SK-N-SH (cell line): ENCODE measurements at regions not wholly inside any gene's neighbourhood (a gene's known extent, or its start where the extent isn't known, plus 50 kb on each side); places are given as distances from the start of the nearest gene placed in this dataset.

Source experiments
- CTCF ChIA-PET: fragments of 300-600, 350-600 bp; formaldehyde crosslinking; extraction: SDS; loops from one replicate; lab custom pipeline; 2021; lab: Yijun Ruan, JAX
- POLR2A ChIA-PET: fragments of 350-600 bp; sonication (Branson Sonifier 250); formaldehyde crosslinking; extraction: SDS; loops from one replicate; lab custom pipeline; 2020; ENCODE audit warnings: antibody characterized with exemption, inconsistent platforms; lab: Yijun Ruan, JAX
- DNase-seq: peaks from one replicate; pipeline ENCODE4 v3.0.0; 2012
- H2AFZ ChIP-seq: fragments of 200-600 bp; sonication (generic); 2 replicates; pipeline ENCODE4 v1.8.1; 2016; ENCODE audit warnings: antibody characterized with exemption, mild to moderate bottlenecking, low read depth
- H3F3A ChIP-seq: fragments of 200-600 bp; sonication (generic); replicated peaks from 2 replicates; pipeline ENCODE3; 2016; ENCODE audit warnings: antibody characterized with exemption, mild to moderate bottlenecking; ENCODE audit not compliant: insufficient read depth
- H3K27ac ChIP-seq, 2 experiments: fragments of 200-500 bp in 1 of 2; fragments of 200-600 bp in 1 of 2; sonication (Bioruptor generic) in 1 of 2; sonication (generic), shearing (Covaris generic) in 1 of 2; 2 replicates each; pipeline versions ENCODE4 v1.5.1 to v1.6.1; 2014 to 2016; ENCODE audit warnings: low read depth in 2 of 2, inconsistent platforms in 1 of 2, low read length in 1 of 2, mild to moderate bottlenecking in 1 of 2, mixed read lengths in 1 of 2
- H3K27me3 ChIP-seq: fragments of 200-600 bp; sonication (generic), shearing (Covaris generic); 2 replicates; pipeline ENCODE4 v1.6.1; 2016; ENCODE audit warnings: mixed run types; ENCODE audit not compliant: insufficient read depth
- H3K36me3 ChIP-seq, 2 experiments: fragments of 200-500 bp in 1 of 2; fragments of 200-600 bp in 1 of 2; sonication (Bioruptor generic) in 1 of 2; sonication (generic) in 1 of 2; replicated peaks in 1 of 2; 2 replicates each; pipeline versions ENCODE3 to v1.5.1; 2014 to 2016; ENCODE audit warnings: low read length in 1 of 2, mild to moderate bottlenecking in 1 of 2; ENCODE audit not compliant: insufficient read depth in 2 of 2, control insufficient read depth in 1 of 2
- H3K4me1 ChIP-seq, 2 experiments: fragments of 200-500 bp in 1 of 2; fragments of 200-600 bp in 1 of 2; sonication (Bioruptor generic) in 1 of 2; sonication (generic), shearing (Covaris generic) in 1 of 2; 2 replicates each; pipeline versions ENCODE4 v1.5.1 to v1.6.1; 2014 to 2016; ENCODE audit warnings: low read depth in 1 of 2, low read length in 1 of 2, mixed run types in 1 of 2; ENCODE audit not compliant: insufficient read depth in 2 of 2, control insufficient read depth in 1 of 2
- H3K4me2 ChIP-seq: fragments of 200-600 bp; sonication (generic), shearing (Covaris generic); 2 replicates; pipeline ENCODE4 v1.6.1; 2017; ENCODE audit warnings: mixed run types
- H3K4me3 ChIP-seq, 2 experiments: fragments of 200-500 bp in 1 of 2; fragments of 200-600 bp in 1 of 2; sonication (Bioruptor generic) in 1 of 2; sonication (generic), shearing (Covaris generic) in 1 of 2; 2 replicates each; pipeline versions ENCODE4 v1.5.1 to v1.8.1; 2014 to 2016; ENCODE audit warnings: low read depth in 2 of 2, inconsistent platforms in 1 of 2, low read length in 1 of 2, mild to moderate bottlenecking in 1 of 2, mixed read lengths in 1 of 2, moderate library complexity in 1 of 2
- H3K79me2 ChIP-seq: fragments of 200-600 bp; sonication (generic); 2 replicates; pipeline ENCODE4 v1.8.1; 2017; ENCODE audit warnings: mild to moderate bottlenecking; ENCODE audit not compliant: insufficient read depth
- H3K9ac ChIP-seq: fragments of 200-600 bp; sonication (generic); 2 replicates; pipeline ENCODE4 v1.6.1; 2017; ENCODE audit warnings: mixed run types
- H3K9me2 ChIP-seq: fragments of 200-600 bp; sonication (generic); 2 replicates; pipeline ENCODE4 v1.6.1; 2017; ENCODE audit warnings: mixed run types
- H3K9me3 ChIP-seq: fragments of 200-600 bp; sonication (generic); 2 replicates; pipeline ENCODE4 v1.6.1; 2017; ENCODE audit warnings: mixed run types, mild to moderate bottlenecking, moderate library complexity
- H4K20me1 ChIP-seq: fragments of 200-600 bp; sonication (generic); 2 replicates; pipeline ENCODE4 v1.6.1; 2017; ENCODE audit warnings: mild to moderate bottlenecking, mixed run types; ENCODE audit not compliant: insufficient read depth
- EZH2phosphoT487 ChIP-seq: fragments of 200-600 bp; sonication (generic); IDR thresholded peaks from 2 replicates; pipeline ENCODE4 v1.6.1; 2017; ENCODE audit warnings: low read depth, mixed run types, mild to moderate bottlenecking, antibody characterized with exemption, moderate library complexity, borderline replicate concordance
- FOSL2 ChIP-seq: IDR thresholded peaks from 2 replicates; pipeline ENCODE4 v1.4.0; 2012; ENCODE audit warnings: low read depth, mild to moderate bottlenecking, moderate library complexity, borderline replicate concordance
- JUND ChIP-seq: IDR thresholded peaks from 2 replicates; pipeline ENCODE4 v1.4.0; 2012
- MXI1 ChIP-seq: IDR thresholded peaks from 2 replicates; pipeline ENCODE4 v1.6.1; 2012; ENCODE audit warnings: mild to moderate bottlenecking, low read depth, low read length, improper control_type of control experiment
- NFIC ChIP-seq: IDR thresholded peaks from 2 replicates; pipeline ENCODE4 v1.4.0; 2012; ENCODE audit warnings: borderline replicate concordance
- NRF1 ChIP-seq: IDR thresholded peaks from 2 replicates; pipeline ENCODE4 v1.6.1; 2012; ENCODE audit warnings: low read depth, mild to moderate bottlenecking, low read length
- POLR2AphosphoS5 ChIP-seq: IDR thresholded peaks from 2 replicates; pipeline ENCODE4 v1.6.1; 2012; ENCODE audit warnings: low read depth, low read length
- RAD21 ChIP-seq: IDR thresholded peaks from 2 replicates; pipeline ENCODE4 v1.6.1; 2012; ENCODE audit warnings: mild to moderate bottlenecking, low read length
- RCOR1 ChIP-seq: fragments of 150-350 bp; IDR thresholded peaks from 2 replicates; pipeline ENCODE4 v1.6.1; 2017; ENCODE audit warnings: antibody characterized with exemption, low read length
- RFX5 ChIP-seq: IDR thresholded peaks from 2 replicates; pipeline ENCODE4 v1.6.1; 2012; ENCODE audit warnings: mild to moderate bottlenecking, improper control_type of control experiment, low read length
- TAF1 ChIP-seq: IDR thresholded peaks from 2 replicates; pipeline ENCODE4 v1.6.1; 2012; ENCODE audit warnings: low read depth, mild to moderate bottlenecking, low read length, moderate library complexity, borderline replicate concordance
- TCF12 ChIP-seq: IDR thresholded peaks from 2 replicates; pipeline ENCODE4 v1.4.0; 2012
- YY1 ChIP-seq: IDR thresholded peaks from 2 replicates; pipeline ENCODE4 v1.4.0; 2012; ENCODE audit warnings: low read depth, mild to moderate bottlenecking
- WGBS: methylation state at CpG from one replicate; pipeline ENCODE4 v1.1.6; 2017; ENCODE audit warnings: low lambda C conversion rate; 5-methylcytosine and 5-hydroxymethylcytosine counted together
- TF ChIP-seq, protein P1 (sequence below): fragments of 200-600 bp; sonication (generic); IDR thresholded peaks from 2 replicates; pipeline ENCODE4 v1.6.1; 2017; ENCODE audit warnings: antibody characterized with exemption, mild to moderate bottlenecking, moderate library complexity
- TF ChIP-seq, protein P2 (sequence below): IDR thresholded peaks from 2 replicates; pipeline ENCODE4 v1.4.0; 2012; ENCODE audit warnings: low read depth
- TF ChIP-seq, protein P3 (sequence below): fragments of 150-350 bp; IDR thresholded peaks from 2 replicates; pipeline ENCODE4 v1.6.1; 2017; ENCODE audit warnings: antibody characterized with exemption, low read length, low read depth, borderline replicate concordance
- TF ChIP-seq, protein P4 (sequence below): IDR thresholded peaks from 2 replicates; pipeline ENCODE4 v1.4.0; 2012; ENCODE audit warnings: low read depth, borderline replicate concordance
- TF ChIP-seq, protein P5 (sequence below): IDR thresholded peaks from 2 replicates; pipeline ENCODE4 v1.6.1; 2012; ENCODE audit warnings: mild to moderate bottlenecking, low read depth, low read length, moderate library complexity

DNA sequence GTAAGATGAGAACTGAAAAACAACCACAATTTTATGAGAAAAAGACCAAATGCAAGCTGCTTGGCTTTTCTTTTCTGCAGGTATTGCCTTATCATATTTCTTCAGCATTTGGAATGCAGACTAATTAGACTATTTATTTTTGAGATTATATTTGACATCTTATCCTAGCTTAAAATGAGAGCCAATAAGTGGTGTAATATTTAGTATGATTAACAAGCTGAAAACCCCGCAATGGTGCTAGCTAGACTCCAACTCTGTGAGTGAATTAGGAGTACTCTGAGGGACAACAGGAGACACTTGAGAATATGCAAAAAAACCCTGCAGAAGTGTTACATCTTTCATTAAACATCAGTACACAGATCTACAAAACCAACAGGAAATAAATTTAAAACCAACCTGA is 180.3 kb upstream of the MEOX2 start:
- H3K36me3 ChIP-seq = no peaks in the 10 kb centered on the region
- H3K4me2 ChIP-seq = no peak overlapping the region
- no peak for TF ChIP-seq TCF12
- no peak for TF ChIP-seq RFX5
- TF ChIP-seq, protein P1, sequence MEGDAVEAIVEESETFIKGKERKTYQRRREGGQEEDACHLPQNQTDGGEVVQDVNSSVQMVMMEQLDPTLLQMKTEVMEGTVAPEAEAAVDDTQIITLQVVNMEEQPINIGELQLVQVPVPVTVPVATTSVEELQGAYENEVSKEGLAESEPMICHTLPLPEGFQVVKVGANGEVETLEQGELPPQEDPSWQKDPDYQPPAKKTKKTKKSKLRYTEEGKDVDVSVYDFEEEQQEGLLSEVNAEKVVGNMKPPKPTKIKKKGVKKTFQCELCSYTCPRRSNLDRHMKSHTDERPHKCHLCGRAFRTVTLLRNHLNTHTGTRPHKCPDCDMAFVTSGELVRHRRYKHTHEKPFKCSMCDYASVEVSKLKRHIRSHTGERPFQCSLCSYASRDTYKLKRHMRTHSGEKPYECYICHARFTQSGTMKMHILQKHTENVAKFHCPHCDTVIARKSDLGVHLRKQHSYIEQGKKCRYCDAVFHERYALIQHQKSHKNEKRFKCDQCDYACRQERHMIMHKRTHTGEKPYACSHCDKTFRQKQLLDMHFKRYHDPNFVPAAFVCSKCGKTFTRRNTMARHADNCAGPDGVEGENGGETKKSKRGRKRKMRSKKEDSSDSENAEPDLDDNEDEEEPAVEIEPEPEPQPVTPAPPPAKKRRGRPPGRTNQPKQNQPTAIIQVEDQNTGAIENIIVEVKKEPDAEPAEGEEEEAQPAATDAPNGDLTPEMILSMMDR = no peak
- TF ChIP-seq JUND = no peak
- TF ChIP-seq, protein P2, sequence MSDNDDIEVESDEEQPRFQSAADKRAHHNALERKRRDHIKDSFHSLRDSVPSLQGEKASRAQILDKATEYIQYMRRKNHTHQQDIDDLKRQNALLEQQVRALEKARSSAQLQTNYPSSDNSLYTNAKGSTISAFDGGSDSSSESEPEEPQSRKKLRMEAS = no peak
- TF ChIP-seq, protein P3, sequence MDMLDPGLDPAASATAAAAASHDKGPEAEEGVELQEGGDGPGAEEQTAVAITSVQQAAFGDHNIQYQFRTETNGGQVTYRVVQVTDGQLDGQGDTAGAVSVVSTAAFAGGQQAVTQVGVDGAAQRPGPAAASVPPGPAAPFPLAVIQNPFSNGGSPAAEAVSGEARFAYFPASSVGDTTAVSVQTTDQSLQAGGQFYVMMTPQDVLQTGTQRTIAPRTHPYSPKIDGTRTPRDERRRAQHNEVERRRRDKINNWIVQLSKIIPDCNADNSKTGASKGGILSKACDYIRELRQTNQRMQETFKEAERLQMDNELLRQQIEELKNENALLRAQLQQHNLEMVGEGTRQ = no peak
- TF ChIP-seq FOSL2 = no peak
- TF ChIP-seq RAD21 = no peak
- TF ChIP-seq NFIC = no peak
- TF ChIP-seq MXI1 = no peak
- no peak for TF ChIP-seq YY1
- no peak for TF ChIP-seq NRF1
- TF ChIP-seq, protein P4, sequence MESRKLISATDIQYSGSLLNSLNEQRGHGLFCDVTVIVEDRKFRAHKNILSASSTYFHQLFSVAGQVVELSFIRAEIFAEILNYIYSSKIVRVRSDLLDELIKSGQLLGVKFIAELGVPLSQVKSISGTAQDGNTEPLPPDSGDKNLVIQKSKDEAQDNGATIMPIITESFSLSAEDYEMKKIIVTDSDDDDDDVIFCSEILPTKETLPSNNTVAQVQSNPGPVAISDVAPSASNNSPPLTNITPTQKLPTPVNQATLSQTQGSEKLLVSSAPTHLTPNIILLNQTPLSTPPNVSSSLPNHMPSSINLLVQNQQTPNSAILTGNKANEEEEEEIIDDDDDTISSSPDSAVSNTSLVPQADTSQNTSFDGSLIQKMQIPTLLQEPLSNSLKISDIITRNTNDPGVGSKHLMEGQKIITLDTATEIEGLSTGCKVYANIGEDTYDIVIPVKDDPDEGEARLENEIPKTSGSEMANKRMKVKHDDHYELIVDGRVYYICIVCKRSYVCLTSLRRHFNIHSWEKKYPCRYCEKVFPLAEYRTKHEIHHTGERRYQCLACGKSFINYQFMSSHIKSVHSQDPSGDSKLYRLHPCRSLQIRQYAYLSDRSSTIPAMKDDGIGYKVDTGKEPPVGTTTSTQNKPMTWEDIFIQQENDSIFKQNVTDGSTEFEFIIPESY = no peak
- TF ChIP-seq, protein P5, sequence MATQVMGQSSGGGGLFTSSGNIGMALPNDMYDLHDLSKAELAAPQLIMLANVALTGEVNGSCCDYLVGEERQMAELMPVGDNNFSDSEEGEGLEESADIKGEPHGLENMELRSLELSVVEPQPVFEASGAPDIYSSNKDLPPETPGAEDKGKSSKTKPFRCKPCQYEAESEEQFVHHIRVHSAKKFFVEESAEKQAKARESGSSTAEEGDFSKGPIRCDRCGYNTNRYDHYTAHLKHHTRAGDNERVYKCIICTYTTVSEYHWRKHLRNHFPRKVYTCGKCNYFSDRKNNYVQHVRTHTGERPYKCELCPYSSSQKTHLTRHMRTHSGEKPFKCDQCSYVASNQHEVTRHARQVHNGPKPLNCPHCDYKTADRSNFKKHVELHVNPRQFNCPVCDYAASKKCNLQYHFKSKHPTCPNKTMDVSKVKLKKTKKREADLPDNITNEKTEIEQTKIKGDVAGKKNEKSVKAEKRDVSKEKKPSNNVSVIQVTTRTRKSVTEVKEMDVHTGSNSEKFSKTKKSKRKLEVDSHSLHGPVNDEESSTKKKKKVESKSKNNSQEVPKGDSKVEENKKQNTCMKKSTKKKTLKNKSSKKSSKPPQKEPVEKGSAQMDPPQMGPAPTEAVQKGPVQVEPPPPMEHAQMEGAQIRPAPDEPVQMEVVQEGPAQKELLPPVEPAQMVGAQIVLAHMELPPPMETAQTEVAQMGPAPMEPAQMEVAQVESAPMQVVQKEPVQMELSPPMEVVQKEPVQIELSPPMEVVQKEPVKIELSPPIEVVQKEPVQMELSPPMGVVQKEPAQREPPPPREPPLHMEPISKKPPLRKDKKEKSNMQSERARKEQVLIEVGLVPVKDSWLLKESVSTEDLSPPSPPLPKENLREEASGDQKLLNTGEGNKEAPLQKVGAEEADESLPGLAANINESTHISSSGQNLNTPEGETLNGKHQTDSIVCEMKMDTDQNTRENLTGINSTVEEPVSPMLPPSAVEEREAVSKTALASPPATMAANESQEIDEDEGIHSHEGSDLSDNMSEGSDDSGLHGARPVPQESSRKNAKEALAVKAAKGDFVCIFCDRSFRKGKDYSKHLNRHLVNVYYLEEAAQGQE = no peak
- no peak for TF ChIP-seq POLR2AphosphoS5
- no peak for TF ChIP-seq RCOR1
- no peak for TF ChIP-seq EZH2phosphoT487
- TF ChIP-seq TAF1 = no peak
- 11% methylated on average over 1 of the region's 1 CpG for WGBS
- no peak overlapping the region for H2AFZ ChIP-seq
- CTCF ChIA-PET = no interaction called here
- H3K9me2 ChIP-seq = no peaks in the 10 kb centered on the region
- POLR2A ChIA-PET = no interaction called here
- H3K9ac ChIP-seq = no peak overlapping the region
- H3K79me2 ChIP-seq = no peaks in the 10 kb centered on the region
- H3F3A ChIP-seq = no peaks in the 10 kb centered on the region
- no peaks in the 10 kb centered on the region for H3K4me1 ChIP-seq
- DNase-seq = no peak
- H3K27me3 ChIP-seq = 0 out of 2 replicates have a peak, but pooled peaks cover 4% of the 10 kb centered on the region
- H4K20me1 ChIP-seq = no peaks in the 10 kb centered on the region
- no peak overlapping the region for H3K4me3 ChIP-seq
- H3K9me3 ChIP-seq = no peaks in the 10 kb centered on the region
- no peak overlapping the region for H3K27ac ChIP-seq
